ENCODE measurements at regions not wholly inside any gene's neighbourhood (a gene's known extent, or its start where the extent isn't known, plus 50 kb on each side); places are given as distances from the start of the nearest gene placed in this dataset.

- TF ChIP-seq, protein P1, sequence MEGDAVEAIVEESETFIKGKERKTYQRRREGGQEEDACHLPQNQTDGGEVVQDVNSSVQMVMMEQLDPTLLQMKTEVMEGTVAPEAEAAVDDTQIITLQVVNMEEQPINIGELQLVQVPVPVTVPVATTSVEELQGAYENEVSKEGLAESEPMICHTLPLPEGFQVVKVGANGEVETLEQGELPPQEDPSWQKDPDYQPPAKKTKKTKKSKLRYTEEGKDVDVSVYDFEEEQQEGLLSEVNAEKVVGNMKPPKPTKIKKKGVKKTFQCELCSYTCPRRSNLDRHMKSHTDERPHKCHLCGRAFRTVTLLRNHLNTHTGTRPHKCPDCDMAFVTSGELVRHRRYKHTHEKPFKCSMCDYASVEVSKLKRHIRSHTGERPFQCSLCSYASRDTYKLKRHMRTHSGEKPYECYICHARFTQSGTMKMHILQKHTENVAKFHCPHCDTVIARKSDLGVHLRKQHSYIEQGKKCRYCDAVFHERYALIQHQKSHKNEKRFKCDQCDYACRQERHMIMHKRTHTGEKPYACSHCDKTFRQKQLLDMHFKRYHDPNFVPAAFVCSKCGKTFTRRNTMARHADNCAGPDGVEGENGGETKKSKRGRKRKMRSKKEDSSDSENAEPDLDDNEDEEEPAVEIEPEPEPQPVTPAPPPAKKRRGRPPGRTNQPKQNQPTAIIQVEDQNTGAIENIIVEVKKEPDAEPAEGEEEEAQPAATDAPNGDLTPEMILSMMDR (conservative IDR thresholded peaks at IDR 0.05), result no peak
- no peak for TF ChIP-seq ZFX (IDR thresholded peaks at IDR 0.05)
These were observed 242.1 kb upstream of the THRB start for GRCh38 chr3:24736701-24737100.

DNA sequence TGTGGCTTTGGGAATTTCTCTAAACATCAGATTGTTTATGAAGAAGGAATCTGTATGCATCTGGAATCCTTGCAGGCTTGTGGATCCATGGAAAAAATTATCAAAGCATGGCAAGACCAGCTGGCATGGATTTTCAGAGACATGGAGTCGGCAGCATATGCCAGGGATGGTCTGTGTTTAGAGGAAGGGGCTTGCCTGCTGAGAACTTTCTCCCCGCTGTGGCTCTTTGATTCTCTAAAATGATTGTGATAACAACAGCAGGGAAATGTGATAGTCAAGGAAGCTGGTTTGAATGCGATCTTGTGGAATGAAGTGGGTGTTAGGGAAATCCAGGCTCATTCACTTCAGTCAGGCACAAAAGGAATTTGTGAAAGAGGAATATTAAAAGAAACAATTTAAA lies 245.7 kb upstream of the THRB start:
- no peak overlapping the region for H3K27ac ChIP-seq
- TF ChIP-seq, protein P1 (conservative IDR thresholded peaks at IDR 0.05), result no peak
- no peak for TF ChIP-seq ZFX (IDR thresholded peaks at IDR 0.05)

More at GRCh38 chr3:24736701-24737100, 242.1 kb upstream of the THRB start:
- no peak overlapping the region for H3K27ac ChIP-seq

GRCh38 chr3:24741506-24741905 lies 246.9 kb upstream of the THRB start:
- no peak overlapping the region for H3K27ac ChIP-seq
- TF ChIP-seq ZFX (IDR thresholded peaks at IDR 0.05), result no peak
- TF ChIP-seq, protein P1 (conservative IDR thresholded peaks at IDR 0.05), result no peak

GRCh38 chr3:24748520-24748919 lies 253.9 kb upstream of the THRB start:
- H3K27ac ChIP-seq, result no peak overlapping the region
- TF ChIP-seq, protein P1 (conservative IDR thresholded peaks at IDR 0.05), result no peak
- no peak for TF ChIP-seq ZFX (IDR thresholded peaks at IDR 0.05)

DNA sequence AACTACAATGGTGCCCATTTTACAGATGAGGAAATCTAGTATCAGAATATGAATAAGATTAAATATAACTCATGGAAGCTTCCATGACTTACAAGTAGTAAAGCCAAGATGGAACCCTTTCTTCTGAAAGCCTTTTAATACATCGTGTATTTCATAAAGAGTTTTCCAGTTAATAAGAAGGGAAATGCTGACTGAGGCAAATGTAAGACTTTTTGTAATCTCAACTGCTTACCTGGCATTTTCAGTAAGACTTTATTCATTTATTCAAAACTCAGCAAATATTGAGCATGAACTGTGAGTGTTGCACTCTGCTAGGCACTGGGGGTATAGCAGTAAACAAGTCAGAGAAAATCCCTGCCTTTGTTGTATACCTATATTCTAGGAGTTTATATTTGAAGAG lies 256.4 kb upstream of the THRB start:
- TF ChIP-seq ZFX (IDR thresholded peaks at IDR 0.05), result no peak
- TF ChIP-seq, protein P1 (conservative IDR thresholded peaks at IDR 0.05), result no peak
- H3K27ac ChIP-seq, result no peak overlapping the region

GRCh38 chr3:24756101-24756888 lies 261.6 kb upstream of the THRB start:
- no peak for TF ChIP-seq ZFX (IDR thresholded peaks at IDR 0.05)
- TF ChIP-seq, protein P1 (conservative IDR thresholded peaks at IDR 0.05), result no peak
- H3K27ac ChIP-seq, result no peak overlapping the region

DNA sequence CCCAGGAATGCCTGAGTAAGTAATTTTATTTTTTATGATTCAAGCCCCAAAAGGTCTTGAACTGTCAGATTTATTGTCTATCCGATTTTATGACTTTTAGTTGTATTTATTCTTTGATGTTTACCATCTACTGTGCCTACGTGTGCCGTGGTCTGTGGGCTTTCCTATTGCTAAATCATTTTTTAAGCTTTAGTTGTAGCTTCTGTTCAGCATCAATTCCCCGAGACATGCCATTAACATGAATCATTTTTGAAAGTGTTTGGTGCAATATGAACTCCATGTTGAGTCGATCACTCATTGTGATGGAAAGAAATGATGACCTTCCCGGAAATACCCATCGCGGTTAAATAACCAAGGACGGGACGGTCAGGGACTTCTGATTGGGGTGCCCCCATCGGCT lies 268.7 kb upstream of the THRB start:
- H3K27ac ChIP-seq, result no peak overlapping the region
- TF ChIP-seq, protein P1 (conservative IDR thresholded peaks at IDR 0.05), result no peak
- no peak for TF ChIP-seq ZFX (IDR thresholded peaks at IDR 0.05)

All from C4-2B (cell line).